GM12878 (cell line): ENCODE measurements at regions not wholly inside any gene's neighbourhood (a gene's known extent, or its start where the extent isn't known, plus 50 kb on each side); places are given as distances from the start of the nearest gene placed in this dataset.

ENCODE experiments used
- ATF3 ChIP-seq: IDR thresholded peaks from 2 replicates; pipeline ENCODE4 v1.6.1; 2011; ENCODE audit warnings: low read depth, mild to moderate bottlenecking, low read length, moderate library complexity, borderline replicate concordance; ENCODE audit errors: extremely low read depth
- ATF7 ChIP-seq: fragments of 450-650 bp; IDR thresholded peaks from 2 replicates; pipeline ENCODE4 v1.6.1; 2016; ENCODE audit warnings: low read depth, mild to moderate bottlenecking
- CEBPB ChIP-seq, 2 experiments: fragments of 150-350 bp in 1 of 2; IDR thresholded peaks; 2 replicates each; pipeline ENCODE4 v1.6.1; 2012 to 2014; ENCODE audit warnings: low read depth in 2 of 2, low read length in 2 of 2, borderline replicate concordance in 1 of 2, inconsistent platforms in 1 of 2
- CREM ChIP-seq: IDR thresholded peaks from 2 replicates; pipeline ENCODE4 v1.6.1; 2014; ENCODE audit warnings: antibody characterized with exemption, low read depth
- ELK1 ChIP-seq: IDR thresholded peaks from 2 replicates; pipeline ENCODE4 v1.6.1; 2012; ENCODE audit warnings: low read depth, low read length, improper control_type of control experiment
- GATAD2B ChIP-seq: fragments of 450-650 bp; conservative IDR thresholded peaks from 2 replicates; pipeline ENCODE4 v1.6.1; 2017; ENCODE audit warnings: low read depth, mild to moderate bottlenecking, moderate library complexity
- NFIC ChIP-seq: IDR thresholded peaks from 2 replicates; pipeline ENCODE4 v1.6.1; 2012; ENCODE audit warnings: low read depth, mild to moderate bottlenecking, inconsistent platforms, low read length, moderate library complexity
- TCF12 ChIP-seq: IDR thresholded peaks from 2 replicates; pipeline ENCODE4 v1.6.1; 2011; ENCODE audit warnings: low read depth, mild to moderate bottlenecking, low read length
- TCF7 ChIP-seq: IDR thresholded peaks from 2 replicates; pipeline ENCODE4 v1.6.1; 2014; ENCODE audit warnings: antibody characterized with exemption, borderline replicate concordance
- TF ChIP-seq, protein P1 (sequence below): IDR thresholded peaks from 2 replicates; pipeline ENCODE4 v1.6.1; 2012; ENCODE audit warnings: low read depth, low read length, improper control_type of control experiment
- TF ChIP-seq, protein P2 (sequence below): IDR thresholded peaks from 2 replicates; pipeline ENCODE4 v1.6.1; 2012; ENCODE audit warnings: low read depth, low read length, improper control_type of control experiment
- TF ChIP-seq, protein P3 (sequence below): IDR thresholded peaks from 2 replicates; pipeline ENCODE4 v1.6.1; 2012; ENCODE audit warnings: mild to moderate bottlenecking, low read depth, low read length

GRCh38 chr9:12968093-12968492, 193.3 kb downstream of the LURAP1L start:
- TF ChIP-seq ATF7 = no peak
- TF ChIP-seq TCF12 = no peak
- no peak for TF ChIP-seq NFIC
- TF ChIP-seq ELK1 = no peak
- no peak for TF ChIP-seq ATF3
- no peak for TF ChIP-seq TCF7
- no peak for TF ChIP-seq CEBPB (IDR thresholded peaks at IDR 0.05; ENCODE audit: borderline replicate concordance in 1 of 2, low read depth in 2 of 2, low read length in 2 of 2)
- TF ChIP-seq, protein P1, sequence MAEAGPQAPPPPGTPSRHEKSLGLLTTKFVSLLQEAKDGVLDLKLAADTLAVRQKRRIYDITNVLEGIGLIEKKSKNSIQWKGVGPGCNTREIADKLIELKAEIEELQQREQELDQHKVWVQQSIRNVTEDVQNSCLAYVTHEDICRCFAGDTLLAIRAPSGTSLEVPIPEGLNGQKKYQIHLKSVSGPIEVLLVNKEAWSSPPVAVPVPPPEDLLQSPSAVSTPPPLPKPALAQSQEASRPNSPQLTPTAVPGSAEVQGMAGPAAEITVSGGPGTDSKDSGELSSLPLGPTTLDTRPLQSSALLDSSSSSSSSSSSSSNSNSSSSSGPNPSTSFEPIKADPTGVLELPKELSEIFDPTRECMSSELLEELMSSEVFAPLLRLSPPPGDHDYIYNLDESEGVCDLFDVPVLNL = no peak
- TF ChIP-seq CREM = no peak
- TF ChIP-seq, protein P2, sequence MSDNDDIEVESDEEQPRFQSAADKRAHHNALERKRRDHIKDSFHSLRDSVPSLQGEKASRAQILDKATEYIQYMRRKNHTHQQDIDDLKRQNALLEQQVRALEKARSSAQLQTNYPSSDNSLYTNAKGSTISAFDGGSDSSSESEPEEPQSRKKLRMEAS = no peak
- TF ChIP-seq GATAD2B = no peak
- TF ChIP-seq, protein P3, sequence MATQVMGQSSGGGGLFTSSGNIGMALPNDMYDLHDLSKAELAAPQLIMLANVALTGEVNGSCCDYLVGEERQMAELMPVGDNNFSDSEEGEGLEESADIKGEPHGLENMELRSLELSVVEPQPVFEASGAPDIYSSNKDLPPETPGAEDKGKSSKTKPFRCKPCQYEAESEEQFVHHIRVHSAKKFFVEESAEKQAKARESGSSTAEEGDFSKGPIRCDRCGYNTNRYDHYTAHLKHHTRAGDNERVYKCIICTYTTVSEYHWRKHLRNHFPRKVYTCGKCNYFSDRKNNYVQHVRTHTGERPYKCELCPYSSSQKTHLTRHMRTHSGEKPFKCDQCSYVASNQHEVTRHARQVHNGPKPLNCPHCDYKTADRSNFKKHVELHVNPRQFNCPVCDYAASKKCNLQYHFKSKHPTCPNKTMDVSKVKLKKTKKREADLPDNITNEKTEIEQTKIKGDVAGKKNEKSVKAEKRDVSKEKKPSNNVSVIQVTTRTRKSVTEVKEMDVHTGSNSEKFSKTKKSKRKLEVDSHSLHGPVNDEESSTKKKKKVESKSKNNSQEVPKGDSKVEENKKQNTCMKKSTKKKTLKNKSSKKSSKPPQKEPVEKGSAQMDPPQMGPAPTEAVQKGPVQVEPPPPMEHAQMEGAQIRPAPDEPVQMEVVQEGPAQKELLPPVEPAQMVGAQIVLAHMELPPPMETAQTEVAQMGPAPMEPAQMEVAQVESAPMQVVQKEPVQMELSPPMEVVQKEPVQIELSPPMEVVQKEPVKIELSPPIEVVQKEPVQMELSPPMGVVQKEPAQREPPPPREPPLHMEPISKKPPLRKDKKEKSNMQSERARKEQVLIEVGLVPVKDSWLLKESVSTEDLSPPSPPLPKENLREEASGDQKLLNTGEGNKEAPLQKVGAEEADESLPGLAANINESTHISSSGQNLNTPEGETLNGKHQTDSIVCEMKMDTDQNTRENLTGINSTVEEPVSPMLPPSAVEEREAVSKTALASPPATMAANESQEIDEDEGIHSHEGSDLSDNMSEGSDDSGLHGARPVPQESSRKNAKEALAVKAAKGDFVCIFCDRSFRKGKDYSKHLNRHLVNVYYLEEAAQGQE = no peak
